ENCODE measurements at regions not wholly inside any gene's neighbourhood (a gene's known extent, or its start where the extent isn't known, plus 50 kb on each side); places are given as distances from the start of the nearest gene placed in this dataset.

DNA sequence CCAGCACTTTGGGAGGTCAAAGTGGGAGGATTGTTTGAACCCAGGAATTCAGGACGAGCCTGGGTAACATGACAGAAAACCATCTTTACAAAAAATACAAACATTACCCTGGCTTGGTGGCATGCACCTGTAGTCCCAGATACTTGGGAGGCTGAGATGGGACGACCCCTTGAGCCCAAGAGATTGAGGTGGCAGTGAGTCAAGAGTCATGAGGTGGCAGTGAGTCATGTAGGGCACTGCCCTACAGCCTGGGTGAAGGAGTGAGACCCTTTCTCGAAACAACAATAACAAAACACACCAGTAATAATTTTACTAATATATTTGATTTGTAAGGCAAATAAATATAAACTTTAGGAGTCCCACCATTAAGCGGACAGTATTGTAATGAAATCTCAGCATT, 1906.2 kb downstream of the NCAM2 start:
- no peak for TF ChIP-seq CTCF (IDR thresholded peaks at IDR 0.05)
- TF ChIP-seq POLR2A (IDR thresholded peaks at IDR 0.05): no peak
